HG03139 (cell line): ENCODE measurements at regions not wholly inside any gene's neighbourhood (a gene's known extent, or its start where the extent isn't known, plus 50 kb on each side); places are given as distances from the start of the nearest gene placed in this dataset.
A peak's percentile ranks its signal among the peaks of the same experiment; 100 is the strongest.
"Not testable (repeated sequence)": the region's sequence is repeated elsewhere in the genome, so short reads cannot be mapped to it uniquely, and the experiment has no call there.

Experiments
- ATAC-seq: cut with Tn5 transposase; IDR thresholded peaks from one replicate; pipeline ENCODE4 v1.9.1; 2021; ENCODE audit not compliant: unreplicated experiment

DNA sequence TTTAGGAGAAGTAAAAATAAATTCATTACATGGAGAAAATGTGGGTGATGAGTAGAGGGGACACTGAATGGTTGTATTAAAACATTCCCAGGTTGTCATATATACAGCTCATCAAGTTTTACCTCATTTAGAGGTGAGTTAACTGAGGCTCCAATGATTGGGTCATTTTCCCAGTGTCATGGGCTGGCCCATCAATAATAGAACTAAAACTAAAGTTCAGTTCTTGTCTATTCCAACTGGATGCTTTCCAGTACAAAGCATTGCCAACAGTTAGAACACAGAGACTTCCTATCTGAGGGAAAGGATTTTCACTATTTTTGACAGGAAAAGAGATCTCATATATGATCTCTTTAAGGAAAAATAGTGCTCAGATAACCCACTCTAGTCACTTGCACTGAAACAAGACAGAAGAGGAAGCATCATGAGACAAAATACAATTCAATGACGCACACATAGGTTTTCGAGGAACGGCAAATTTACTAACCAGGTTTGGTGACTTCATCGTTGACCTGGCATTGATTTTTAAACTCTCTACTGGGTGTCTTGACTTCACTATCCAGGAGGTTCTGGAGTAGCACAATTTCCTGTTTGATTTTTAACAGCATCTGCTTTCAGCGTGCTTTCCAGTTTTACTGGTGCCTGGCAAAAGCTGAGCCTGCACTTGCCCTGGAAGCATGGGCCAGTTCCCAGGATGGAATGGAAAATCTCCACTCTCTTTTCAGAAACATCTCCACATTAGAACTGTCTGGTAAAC, 195.5 kb upstream of the FBXL4 start:
- no peak for ATAC-seq

DNA sequence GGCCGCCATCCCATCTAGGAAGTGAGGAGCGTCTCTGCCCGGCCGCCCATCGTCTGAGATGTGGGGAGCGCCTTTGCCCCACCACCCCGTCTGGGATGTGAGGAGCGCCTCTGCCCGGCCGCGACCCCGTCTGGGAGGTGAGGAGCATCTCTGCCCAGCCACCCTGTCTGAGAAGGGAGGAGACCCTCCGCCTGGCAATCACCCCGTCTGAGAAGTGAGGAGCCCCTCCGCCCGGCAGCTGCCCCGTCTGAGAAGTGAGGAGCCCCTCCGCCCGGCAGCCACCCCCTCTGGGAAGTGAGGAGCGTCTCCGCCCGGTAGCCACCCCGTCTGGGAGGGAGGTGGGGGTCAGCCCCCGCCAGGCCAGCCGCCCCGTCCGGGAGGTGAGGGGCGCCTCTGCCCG, 194.2 kb upstream of the FBXL4 start:
- ATAC-seq: not testable (repeated sequence)

DNA sequence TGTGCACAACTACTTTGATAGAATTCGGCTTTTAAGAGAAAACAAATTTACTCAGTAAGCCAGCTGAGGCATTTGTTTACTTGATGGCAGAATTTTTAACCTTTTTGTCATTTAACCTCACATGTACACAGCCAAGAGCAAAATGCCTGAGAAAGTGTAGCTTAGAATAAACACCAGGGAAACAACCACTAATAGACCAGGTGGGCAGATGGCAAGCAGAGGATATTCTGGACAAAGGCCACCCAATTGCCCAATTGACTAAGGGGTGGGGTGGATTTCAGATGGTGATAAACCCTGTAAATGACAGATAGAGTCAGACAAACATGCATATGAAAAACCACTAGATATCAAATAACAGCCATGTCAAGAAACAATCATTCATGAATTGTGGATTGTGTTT, 190.7 kb upstream of the FBXL4 start:
- ATAC-seq: no peak

DNA sequence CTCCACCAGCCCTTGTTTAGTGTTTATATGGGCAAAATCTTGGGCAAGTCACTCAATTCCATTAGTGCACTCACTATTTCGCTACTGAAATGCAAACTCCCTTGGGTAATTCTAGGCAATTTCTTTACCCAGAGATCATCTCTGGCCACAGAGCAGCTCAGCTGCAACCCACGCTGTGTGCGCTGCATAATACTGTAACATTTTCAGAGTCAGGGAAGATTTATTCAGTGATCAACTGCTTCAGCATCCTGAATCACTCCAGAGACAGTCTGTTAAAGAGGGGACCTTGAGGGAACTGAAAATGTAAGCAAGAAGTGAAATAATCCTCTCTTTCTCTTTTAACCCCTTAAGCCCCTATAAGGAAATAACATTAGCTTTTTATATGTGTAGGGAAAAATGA, 189.6 kb upstream of the FBXL4 start:
- ATAC-seq: no peak

DNA sequence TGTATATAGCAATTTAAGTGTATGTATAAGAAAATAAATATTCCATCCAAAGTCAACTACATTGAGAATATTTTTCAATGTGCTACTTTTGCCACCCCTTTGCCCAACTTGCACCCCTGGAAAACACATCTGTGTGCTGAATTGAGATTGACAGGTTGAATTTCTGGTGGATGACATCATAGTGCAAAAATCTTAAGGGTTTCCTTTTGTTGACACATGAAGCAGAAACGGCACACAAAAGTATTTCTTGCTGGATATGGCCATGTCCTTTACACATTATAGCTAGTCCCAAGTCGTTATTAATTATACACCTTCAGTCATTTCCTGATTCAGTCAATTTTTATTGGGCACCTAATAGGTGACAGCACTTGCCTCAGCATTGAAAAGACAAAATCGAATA, 188.7 kb upstream of the FBXL4 start:
- no peak for ATAC-seq

DNA sequence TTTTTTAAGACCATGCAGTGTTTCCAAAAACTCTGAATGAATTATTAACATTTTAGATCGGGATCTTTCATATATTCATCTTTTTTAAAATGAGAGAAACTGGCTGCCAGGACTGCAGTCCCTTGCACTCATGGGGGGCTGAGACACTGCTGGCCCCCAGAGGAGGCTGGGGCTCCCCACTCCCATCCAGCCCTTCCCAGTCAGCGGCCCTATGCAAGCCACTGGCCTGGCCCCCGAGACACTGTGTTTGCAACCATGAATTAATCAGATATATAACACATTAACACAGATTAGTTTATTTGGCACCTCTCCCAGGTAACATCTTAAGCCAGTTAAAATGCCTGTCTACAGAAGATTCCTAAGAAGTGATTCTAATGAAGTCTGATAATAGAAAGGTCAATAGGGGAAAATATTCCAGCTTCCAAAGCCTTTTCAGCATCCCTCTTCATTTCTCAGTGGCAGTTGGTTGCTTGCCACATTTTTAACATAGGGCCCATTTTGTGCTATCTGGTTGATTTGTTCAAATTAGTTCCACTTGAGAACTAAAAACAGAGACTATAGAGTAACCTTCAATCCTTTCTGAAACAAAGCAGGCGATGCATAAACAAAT, 184.4 kb upstream of the FBXL4 start:
- no peak for ATAC-seq

DNA sequence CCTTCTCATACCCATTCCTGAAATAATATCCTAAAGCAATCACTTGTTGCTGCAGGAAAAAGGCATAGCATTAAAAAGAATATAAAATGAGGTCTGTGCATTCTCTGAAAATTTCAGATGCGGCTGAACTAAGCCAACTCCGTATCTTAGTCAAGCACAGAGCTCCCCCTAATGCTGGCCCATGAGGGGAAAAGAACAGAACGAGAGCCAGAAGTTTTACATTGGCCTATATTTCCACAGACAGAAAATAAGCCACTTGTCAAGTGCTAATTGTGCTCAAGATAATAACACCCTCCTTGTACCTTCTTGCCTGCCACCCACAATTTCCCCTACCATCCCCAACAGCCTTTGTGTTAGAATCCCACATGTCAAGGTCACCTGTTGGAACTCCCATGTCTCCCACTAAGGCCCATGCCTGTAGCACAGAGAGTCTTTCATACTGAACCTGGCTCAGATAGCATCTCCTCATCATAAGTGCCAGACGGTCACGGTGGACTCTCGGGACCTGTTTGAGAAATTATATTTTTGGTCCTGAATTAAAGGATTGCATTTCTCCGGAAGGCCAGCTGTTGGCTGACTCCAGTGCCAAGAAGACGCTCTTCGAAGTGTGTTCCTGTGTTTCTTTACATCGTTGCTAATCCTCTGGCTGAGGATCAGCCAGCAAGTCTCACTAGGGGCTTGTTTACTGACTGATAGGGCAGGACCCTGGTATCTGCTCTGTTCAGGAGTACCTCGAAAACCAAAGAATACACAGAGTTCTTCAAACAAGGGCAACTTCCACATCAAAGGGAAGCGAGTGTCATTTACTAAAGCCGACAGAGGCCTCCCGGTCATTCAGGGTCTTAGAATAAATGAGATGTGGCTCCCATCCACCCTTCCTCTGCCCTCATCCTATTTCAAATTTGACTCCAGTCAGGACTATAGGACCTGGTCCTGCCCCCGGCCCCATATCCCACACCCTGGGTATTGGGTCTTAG, 183.4 kb upstream of the FBXL4 start:
- no peak for ATAC-seq

DNA sequence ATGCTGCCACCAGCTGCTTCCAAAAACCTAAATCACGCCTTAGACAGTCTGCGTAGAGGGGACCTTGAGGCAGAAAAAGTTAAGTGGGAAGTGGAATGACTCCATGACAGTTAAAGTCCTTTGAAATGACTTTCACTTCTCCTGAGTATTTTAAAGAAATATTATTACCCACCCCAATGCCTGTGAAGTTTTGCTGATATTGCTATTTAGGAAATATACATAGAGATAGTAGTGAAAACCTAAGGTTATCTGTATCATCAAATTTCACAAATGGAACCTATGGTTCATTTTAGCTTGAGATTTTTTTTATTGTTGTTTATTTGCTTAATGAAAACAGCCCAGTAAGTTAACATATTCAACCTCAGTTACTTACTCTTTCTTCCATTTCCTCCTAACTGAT, 182.1 kb upstream of the FBXL4 start:
- no peak for ATAC-seq

DNA sequence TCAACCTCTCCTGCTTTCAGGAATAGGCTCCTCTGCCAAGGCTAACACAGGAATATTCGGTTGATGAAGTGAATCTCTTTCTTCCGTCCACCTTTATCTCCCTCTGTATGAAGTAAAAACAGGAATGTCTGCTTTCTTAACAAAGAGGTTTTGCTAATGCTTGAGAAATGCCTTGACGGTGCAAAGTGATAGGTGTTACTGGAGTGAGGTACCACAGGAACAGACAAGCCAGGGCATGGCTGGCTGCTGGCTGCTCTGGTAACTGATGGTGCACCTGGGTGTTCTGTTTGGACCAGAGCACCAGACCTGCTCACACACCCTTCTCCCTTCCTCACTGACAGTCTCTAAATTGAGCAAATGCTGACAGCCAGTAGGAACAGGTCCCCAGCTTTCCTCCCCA, 174.0 kb upstream of the FBXL4 start:
- no peak for ATAC-seq

DNA sequence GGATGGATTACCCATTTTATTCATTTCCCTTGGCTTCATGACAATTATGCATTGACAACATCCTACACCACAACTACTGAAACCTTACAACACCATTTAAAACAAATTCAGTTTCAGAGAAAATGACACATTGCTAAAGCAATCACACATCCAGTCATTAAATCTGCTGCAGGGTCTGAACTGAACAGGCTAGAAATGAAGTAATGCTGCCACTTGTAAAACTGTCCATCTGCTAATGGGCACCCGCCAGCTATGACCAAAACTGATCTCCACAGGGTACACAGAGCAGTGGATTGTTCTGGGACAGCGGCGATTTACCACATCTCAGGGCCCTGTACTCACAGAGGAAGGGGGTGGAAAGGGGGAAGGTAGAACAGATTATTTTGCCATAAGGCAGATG, 172.9 kb upstream of the FBXL4 start:
- ATAC-seq: no peak

DNA sequence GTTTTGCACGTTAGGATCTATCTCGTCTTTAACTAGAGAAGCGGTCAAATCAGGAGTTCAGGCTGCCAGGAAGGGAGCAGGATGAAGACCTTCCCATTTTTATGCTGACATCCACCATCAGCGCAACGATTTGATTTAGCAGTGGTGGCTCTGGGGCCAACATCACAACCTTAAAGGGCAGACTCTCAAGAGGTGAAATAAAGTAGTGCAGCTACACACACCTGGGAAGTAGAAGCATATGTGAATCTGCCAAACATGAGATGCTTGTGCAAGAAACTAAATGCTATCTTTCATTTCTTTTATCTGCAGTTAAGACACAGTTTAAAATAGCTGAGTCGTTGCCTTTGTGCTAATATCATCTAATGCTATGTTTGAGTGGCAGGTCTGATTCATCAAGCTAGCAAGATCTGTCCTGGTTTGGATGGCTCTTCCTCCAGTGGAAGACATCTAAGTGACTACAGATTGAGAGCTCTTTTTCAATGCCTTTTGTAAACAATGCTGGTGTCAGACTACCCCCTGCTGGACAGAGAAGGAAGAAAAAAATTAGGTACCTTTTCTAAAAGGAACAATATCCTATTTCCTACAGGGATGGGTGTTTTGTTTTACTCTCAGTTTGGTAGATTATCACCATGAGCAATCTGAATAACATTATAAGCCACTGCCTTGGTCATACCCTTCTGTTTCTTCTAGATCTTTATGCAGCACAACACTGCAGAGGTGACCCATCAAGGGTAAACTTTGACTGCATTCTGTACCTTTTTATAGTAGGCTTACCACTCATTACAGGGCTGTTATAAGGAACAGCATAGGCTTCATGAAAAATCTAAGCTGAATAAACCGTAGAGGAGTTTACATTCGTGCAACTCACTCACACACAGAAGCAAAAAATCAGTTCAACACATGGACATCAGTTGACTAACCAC, 171.6 kb upstream of the FBXL4 start:
- ATAC-seq: peak; percentile 62

DNA sequence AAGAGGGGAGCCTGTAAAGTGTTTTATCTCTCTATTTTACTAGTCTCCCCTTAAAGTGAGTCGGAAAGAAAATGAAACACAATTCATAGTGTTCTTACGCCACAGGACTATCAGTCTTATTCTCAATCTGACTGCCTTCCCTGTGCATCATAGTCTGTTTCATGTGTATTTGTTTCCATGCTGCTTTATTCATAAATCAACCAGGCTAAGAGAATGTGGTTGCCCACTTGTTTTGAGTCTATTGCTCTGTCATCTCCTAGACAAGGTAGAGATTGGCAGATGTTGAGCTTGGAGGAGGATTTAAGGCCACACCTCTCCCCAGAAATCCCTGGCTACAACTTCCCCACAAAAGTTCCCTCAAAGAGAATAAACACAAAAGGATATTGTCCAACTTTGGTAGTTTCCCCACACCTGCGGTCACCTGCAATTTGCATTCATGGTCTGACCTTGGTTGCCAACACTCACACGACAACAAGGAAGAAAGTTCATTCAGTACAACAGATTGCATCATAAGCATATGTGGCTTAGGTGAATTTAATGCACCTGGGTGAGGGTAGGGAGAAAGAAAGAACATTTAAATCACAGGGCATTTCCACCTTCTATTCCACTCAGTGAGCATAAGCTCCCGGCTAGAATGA, 167.1 kb upstream of the FBXL4 start:
- ATAC-seq: no peak

DNA sequence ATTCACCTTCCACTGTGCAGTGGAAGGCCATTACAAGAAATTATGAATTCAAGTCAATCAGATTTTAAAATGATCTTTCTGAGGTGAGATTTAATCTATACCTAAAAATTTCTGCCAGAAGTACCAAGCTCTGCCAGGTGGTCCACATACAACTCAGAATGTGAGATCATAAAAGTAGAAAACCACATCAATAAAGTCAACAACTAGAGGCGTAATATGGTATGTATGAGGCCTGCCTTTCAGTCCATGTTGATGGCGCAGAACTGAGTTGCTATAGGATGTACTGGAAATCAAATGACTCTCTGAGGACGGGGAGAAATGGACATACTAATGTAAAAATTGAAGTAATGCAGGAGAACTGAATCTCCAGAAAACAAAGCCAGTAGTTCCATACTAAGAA, 163.8 kb upstream of the FBXL4 start:
- ATAC-seq: no peak

DNA sequence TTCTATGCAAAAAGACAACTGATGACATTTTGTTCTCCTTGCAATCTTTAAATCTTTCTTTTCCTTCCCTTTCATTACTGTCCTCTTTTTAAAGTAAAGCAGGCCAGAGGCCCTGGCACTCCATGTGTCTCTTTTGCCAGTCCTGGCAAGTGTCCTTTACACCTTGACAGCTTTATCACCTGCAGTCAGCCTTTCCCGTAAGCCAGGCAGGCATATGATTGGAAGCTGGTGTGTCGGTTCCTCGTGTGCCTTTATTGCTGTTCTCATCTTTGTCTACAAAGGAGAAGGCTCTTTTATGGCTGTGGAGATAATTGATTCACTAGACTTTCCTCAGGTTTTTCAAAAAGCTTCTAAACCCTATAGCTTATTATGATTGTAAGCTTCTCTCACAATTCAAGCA, 162.3 kb upstream of the FBXL4 start:
- no peak for ATAC-seq

DNA sequence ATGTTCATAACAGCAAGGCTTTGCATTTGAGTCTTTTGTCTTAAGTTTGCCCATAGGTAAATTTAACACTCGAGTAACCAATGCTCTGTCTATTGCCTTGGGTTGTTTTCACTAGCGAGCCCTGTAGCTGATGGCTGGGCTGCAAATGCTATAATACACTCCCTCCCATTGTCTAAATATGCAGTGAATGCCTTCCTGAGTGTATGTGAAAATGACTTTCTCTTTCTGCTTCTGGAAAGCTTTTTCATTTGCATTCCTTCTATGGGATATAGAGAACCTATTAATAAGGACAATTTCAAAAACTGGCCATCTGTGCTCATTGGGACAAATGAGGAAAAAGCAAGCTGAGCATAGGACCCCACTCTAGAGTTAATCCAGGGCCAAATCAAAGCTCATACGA, 156.5 kb upstream of the FBXL4 start:
- no peak for ATAC-seq

DNA sequence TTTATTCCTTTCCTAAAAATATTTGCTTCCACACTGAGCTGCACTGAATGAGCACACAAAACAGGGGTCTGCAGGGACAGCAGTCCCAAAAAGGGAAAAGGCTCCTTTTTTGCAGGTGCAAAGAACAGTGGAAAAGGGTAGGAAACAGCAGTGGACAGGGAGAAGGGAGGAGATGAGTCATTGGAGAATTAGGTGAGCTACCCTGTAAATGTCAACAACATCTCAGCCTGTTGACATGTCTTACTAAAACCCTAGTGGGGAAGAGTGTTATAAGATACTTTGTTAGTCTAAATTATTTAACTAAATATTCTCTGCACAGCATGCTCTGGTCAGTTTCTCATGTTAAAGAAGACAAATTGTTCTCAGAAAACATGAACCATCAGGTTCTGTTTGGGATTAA, 151.5 kb upstream of the FBXL4 start:
- ATAC-seq: no peak

DNA sequence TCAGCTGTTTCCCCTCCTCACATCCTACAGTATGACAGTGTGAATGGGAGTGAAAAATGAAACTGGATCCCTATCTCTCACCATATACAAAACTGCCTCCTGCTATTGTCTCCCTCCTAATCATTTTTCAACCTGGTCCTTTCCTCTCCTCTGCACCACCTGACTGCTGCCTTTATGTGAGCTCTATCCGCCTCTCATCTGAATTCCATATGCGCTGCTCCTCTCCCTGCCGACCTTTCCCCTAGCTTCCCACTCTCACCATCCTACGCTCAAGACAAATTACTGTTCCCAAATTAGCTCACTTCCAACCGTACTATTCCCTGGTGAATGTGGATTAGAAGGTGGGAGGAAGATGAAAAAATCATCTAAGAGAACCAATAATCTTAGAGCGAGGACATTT, 148.4 kb upstream of the FBXL4 start:
- ATAC-seq: no peak

DNA sequence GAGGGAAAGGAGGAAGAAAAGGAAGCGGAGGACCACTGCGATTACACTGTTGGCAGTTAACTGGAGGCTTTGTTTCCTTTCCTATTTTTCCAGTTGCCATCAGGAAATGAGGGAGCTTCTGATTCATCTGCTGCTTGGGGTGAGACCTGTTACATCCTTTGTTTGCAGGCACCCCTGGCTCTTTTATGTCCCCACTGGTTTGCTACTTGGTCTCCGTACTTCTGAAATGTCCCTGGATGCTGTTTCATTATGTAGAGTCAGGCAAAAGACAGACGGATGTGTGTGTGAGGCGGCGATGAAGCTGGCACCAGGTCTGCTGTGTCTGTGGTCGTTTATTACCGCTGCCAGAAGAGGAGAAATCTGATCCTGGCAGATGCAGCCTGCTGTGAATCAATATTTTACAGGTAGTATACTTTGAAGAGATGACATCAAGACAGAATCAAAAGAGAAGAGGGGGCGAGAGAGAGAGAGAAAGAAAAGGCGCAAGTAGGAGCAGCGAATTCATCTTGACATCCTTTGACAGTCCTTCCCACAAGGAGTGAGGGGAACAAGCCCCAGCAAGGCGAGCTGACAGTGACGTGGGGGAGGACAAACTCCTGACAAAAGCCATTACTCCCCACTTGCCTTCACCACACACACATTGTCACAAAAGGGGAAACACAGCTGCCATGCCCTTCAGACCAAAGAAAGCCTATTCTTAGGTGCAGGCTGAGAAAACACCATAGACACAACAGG, 145.9 kb upstream of the FBXL4 start:
- no peak for ATAC-seq

DNA sequence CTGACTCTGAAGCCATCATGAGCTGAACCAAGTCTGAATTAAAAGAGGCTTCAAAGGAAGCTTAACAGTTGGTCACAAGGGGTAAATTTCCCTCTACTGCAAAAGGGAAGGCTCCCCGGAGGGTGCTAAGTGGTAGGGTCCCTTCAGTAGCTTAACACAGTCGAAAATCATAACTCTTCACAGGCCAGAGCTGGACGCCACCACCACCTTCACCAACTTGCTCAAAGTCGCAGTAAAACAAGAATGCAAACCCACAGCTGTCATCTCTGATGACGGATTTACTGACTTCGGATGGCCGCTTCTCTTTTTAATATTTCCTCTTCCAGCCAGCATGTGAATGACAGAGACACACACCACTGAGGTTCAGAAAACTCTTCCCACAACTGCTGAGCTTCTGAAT, 144.7 kb upstream of the FBXL4 start:
- no peak for ATAC-seq

DNA sequence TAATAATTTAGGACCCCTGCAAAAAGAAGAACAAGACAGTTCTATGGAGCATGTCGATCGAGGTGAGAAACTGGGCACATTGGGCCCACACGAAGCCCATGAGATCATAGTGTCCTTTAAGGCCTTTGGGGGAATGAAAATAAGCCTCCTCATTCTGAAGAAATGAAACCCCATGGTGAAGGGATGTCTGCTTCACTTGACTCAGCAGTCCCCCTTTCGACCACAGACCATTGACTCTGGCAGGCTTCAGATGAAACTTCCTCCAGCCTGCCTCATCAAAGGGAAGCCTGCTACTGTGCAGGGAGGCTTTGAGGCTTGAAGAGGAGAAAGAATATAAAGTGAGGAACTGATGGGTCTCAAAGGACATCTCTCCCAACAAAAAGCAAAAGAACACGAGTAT, 144.2 kb upstream of the FBXL4 start:
- ATAC-seq: peak; percentile 74
